A549 (cell line): ENCODE measurements at regions not wholly inside any gene's neighbourhood (a gene's known extent, or its start where the extent isn't known, plus 50 kb on each side); places are given as distances from the start of the nearest gene placed in this dataset.

Source experiments
- ATAC-seq, 2 experiments: fragments of 200-7000 bp in 1 of 2; fragments of >200 bp in 1 of 2; cut with Nextera tagmentation in 1 of 2; cut with Tn5 transposase in 1 of 2; 3 replicates each; pipeline versions ENCODE4 v1.8.0 to v1.9.1; 2018 to 2020; ENCODE audit warnings: mild to moderate bottlenecking in 1 of 2, moderate library complexity in 1 of 2
- CTCF ChIA-PET: fragments of 300-600 bp; sonication (Branson Sonifier 250); formaldehyde crosslinking; extraction: SDS; loops from one replicate; lab custom pipeline; 2021; ENCODE audit warnings: antibody characterized with exemption, inconsistent platforms; lab: Yijun Ruan, JAX
- POLR2A ChIA-PET: fragments of 350-600 bp; formaldehyde crosslinking; extraction: SDS; loops from one replicate; lab custom pipeline; 2021; ENCODE audit warnings: antibody characterized with exemption, inconsistent platforms; lab: Yijun Ruan, JAX
- DNase-seq, 2 experiments: peaks; one replicate each; pipeline versions ENCODE4 v3.0.0 to v3.0.0-alpha.2; 2011 to 2016; ENCODE audit warnings: low read depth in 1 of 2, low spot score in 1 of 2
- FAIRE-seq: peaks from 2 replicates; lab custom pipeline; 2011; peaks lifted over from hg19 to GRCh38; lab: Jason Lieb, UNC
- H3K27ac ChIP-seq, 2 experiments: fragments of >200 bp; sonication (Bioruptor Twin); formaldehyde crosslinking; 3 replicates each; pipeline ENCODE4 v1.5.1; 2016 to 2017
- H3K4me1 ChIP-seq: fragments of >200 bp; sonication (Bioruptor Twin); formaldehyde crosslinking; 3 replicates; pipeline ENCODE4 v1.6.1; 2016
- H3K4me2 ChIP-seq: fragments of >200 bp; sonication (Bioruptor Twin); formaldehyde crosslinking; 3 replicates; pipeline ENCODE4 v1.6.1; 2016
- H3K4me3 ChIP-seq: fragments of >200 bp; sonication (Bioruptor Twin); formaldehyde crosslinking; 3 replicates; pipeline ENCODE4 v1.5.1; 2016
- H3K9me3 ChIP-seq: fragments of >200 bp; sonication (Bioruptor Twin); formaldehyde crosslinking; 3 replicates; pipeline ENCODE4 v1.6.1; 2016
- CEBPB ChIP-seq, 2 experiments: fragments of >200 bp in 1 of 2; sonication (Bioruptor Twin) in 1 of 2; formaldehyde crosslinking in 1 of 2; IDR thresholded peaks; 2 replicates each; pipeline ENCODE4 v1.6.1; 2012 to 2016
- CHD2 ChIP-seq: fragments of 150-350 bp; IDR thresholded peaks from 2 replicates; pipeline ENCODE4 v1.6.1; 2014; ENCODE audit warnings: low read length; ENCODE audit not compliant: partially characterized antibody
- CHD4 ChIP-seq: fragments of 200-600 bp; sonication (generic); IDR thresholded peaks from 2 replicates; pipeline ENCODE4 v1.6.1; 2016; ENCODE audit warnings: antibody characterized with exemption, mild to moderate bottlenecking, borderline replicate concordance
- CTCF ChIP-seq: fragments of >200 bp; sonication (Bioruptor Twin); formaldehyde crosslinking; IDR thresholded peaks from 3 replicates; pipeline ENCODE4 v1.5.1; 2016
- FOSB ChIP-seq: fragments of 250-450 bp; sonication (Bioruptor Pico); IDR thresholded peaks from 2 replicates; pipeline ENCODE4 v1.5.0; 2020; ENCODE audit warnings: mild to moderate bottlenecking, moderate library complexity
- GATA3 ChIP-seq: IDR thresholded peaks from 2 replicates; pipeline ENCODE4 v1.6.1; 2012; ENCODE audit warnings: borderline replicate concordance
- HDAC2 ChIP-seq: fragments of 200-600 bp; sonication (generic); IDR thresholded peaks from 2 replicates; pipeline ENCODE4 v1.6.1; 2016
- HOXB5 ChIP-seq: fragments of 250-450 bp; sonication (Bioruptor Pico); IDR thresholded peaks from 2 replicates; pipeline ENCODE4 v1.5.0; 2020; ENCODE audit warnings: mild to moderate bottlenecking, moderate library complexity
- JUNB ChIP-seq: fragments of >200 bp; sonication (Bioruptor Twin); formaldehyde crosslinking; IDR thresholded peaks from 2 replicates; pipeline ENCODE4 v1.6.1; 2016
- KDM1A ChIP-seq: fragments of 200-600 bp; sonication (generic); IDR thresholded peaks from 2 replicates; pipeline ENCODE4 v1.6.1; 2016; ENCODE audit warnings: low read depth, mild to moderate bottlenecking
- MAZ ChIP-seq: fragments of 150-350 bp; IDR thresholded peaks from 2 replicates; pipeline ENCODE4 v1.6.1; 2014; ENCODE audit warnings: antibody characterized with exemption, low read depth, low read length, borderline replicate concordance
- NPAS2 ChIP-seq: fragments of 250-450 bp; sonication (Bioruptor Pico); IDR thresholded peaks from 2 replicates; pipeline ENCODE4 v1.8.0; 2022; ENCODE audit warnings: mild to moderate bottlenecking, moderate library complexity, borderline replicate concordance
- NR3C1 ChIP-seq: fragments of >200 bp; sonication (Bioruptor Twin); formaldehyde crosslinking; IDR thresholded peaks from 3 replicates; pipeline ENCODE4 v1.6.1; 2017
- PBX3 ChIP-seq: IDR thresholded peaks from 2 replicates; pipeline ENCODE4 v1.6.1; 2012
- PHF8 ChIP-seq: fragments of 200-600 bp; sonication (generic); IDR thresholded peaks from 2 replicates; pipeline ENCODE4 v1.6.1; 2016; ENCODE audit warnings: low read depth, mild to moderate bottlenecking, antibody characterized with exemption, moderate library complexity, borderline replicate concordance
- POLR2A ChIP-seq: IDR thresholded peaks from 2 replicates; pipeline ENCODE4 v1.6.1; 2012; ENCODE audit warnings: mild to moderate bottlenecking, low read length
- RFX5 ChIP-seq: fragments of 450-650 bp; IDR thresholded peaks from 2 replicates; pipeline ENCODE4 v1.7.1; 2014; ENCODE audit warnings: antibody characterized with exemption, mild to moderate bottlenecking, moderate library complexity
- RNF2 ChIP-seq: fragments of 200-600 bp; sonication (generic); IDR thresholded peaks from 2 replicates; pipeline ENCODE4 v1.6.1; 2016; ENCODE audit warnings: low read depth, mild to moderate bottlenecking, antibody characterized with exemption, moderate library complexity, borderline replicate concordance
- SREBF2 ChIP-seq: fragments of 450-650 bp; IDR thresholded peaks from 2 replicates; pipeline ENCODE4 v1.6.1; 2014; ENCODE audit warnings: mild to moderate bottlenecking, moderate library complexity
- TFCP2L1 ChIP-seq: fragments of 250-450 bp; sonication (Bioruptor Pico); IDR thresholded peaks from 2 replicates; pipeline ENCODE4 v1.5.0; 2021; ENCODE audit warnings: mild to moderate bottlenecking
- TP53 ChIP-seq: fragments of 250-450 bp; sonication (Bioruptor Pico); IDR thresholded peaks from 2 replicates; pipeline ENCODE4 v1.5.0; 2021; ENCODE audit warnings: mild to moderate bottlenecking, moderate library complexity
- ZFP36 ChIP-seq: fragments of 450-650 bp; IDR thresholded peaks from 2 replicates; pipeline ENCODE4 v1.6.1; 2014; ENCODE audit warnings: borderline replicate concordance; ENCODE audit not compliant: partially characterized antibody
- WGBS: methylation state at CpG from one replicate; pipeline ENCODE4 v1.1.6; 2017; ENCODE audit errors: missing lambda C conversion rate; 5-methylcytosine and 5-hydroxymethylcytosine counted together
- TF ChIP-seq, protein P1 (sequence below): fragments of >200 bp; sonication (Bioruptor Twin); formaldehyde crosslinking; IDR thresholded peaks from 2 replicates; pipeline ENCODE4 v1.6.1; 2016

DNA sequence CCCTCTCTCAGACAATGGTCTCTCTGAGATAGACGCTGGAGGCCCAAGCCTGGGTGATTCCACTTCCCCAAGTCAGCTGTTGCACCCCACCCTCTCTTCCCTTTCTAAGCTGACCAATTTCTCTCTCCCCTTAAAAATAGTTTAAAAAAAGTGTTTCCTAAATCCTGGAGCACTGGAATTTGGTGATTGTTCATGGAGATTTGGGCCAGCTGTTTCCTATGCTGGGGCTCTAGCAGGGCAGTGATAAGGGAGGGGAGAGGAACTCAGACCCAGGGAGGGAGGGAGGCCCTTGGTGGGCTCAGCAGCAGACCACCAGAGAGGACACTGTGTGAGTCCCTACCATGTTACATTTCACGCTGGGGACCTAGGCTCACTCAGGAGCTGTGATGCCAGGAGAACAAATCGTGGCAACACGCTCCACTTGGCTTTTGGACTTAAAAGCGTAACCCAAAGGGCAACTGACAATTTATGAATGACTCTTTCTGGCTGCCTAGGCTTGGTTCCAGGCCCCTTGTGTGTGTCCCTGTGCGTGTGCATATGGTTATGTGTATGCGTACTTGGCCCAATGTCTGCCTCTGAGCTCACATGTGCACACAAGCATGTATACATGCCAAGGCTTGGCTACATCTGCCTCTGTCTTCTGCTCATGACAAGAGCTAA lies 59.8 kb upstream of the INSYN1 start:
- Histone ChIP-seq H3K27ac (no peak overlapping the region), H3K4me2 (no peak overlapping the region), H3K9me3 (no peaks in the 10 kb centered on the region), H3K4me1 (peaks cover 5% of the 10 kb centered on the region; the same call in 1 of the 3 replicates), H3K4me3 (no peak overlapping the region)
- ATAC-seq (no peak), DNase-seq (no peak), FAIRE-seq (no peak)
- TF ChIP-seq POLR2A (no peak), CHD4 (no peak), NPAS2 (no peak), SREBF2 (no peak), GATA3 (no peak), MAZ (no peak), HOXB5 (CRISPR knock-in tag) (no peak), CHD2 (no peak), NR3C1 (no peak), ZFP36 (no peak), TP53 (no peak), CTCF (no peak)
- ChIA-PET CTCF (no interaction called here), POLR2A (no interaction called here)
- WGBS, result 57% methylated on average over 4 of the region's 7 CpGs

GRCh38 chr15:73813589-73813988 lies 59.8 kb upstream of the TBC1D21 start:
- Histone ChIP-seq H3K4me3 (no peak overlapping the region), H3K4me2 (no peak overlapping the region), H3K4me1 (peaks cover 5% of the 10 kb centered on the region; the same call in 1 of the 3 replicates), H3K9me3 (no peaks in the 10 kb centered on the region), H3K27ac (no peak overlapping the region)
- DNase-seq (no peak), ATAC-seq (no peak), FAIRE-seq (no peak)
- WGBS, result 37% methylated on average over 3 of the region's 3 CpGs
- POLR2A ChIA-PET, result no interaction called here
- TF ChIP-seq KDM1A (no peak), CEBPB (IDR thresholded peaks at IDR 0.05) (no peak), TFCP2L1 (CRISPR knock-in tag) (no peak), NR3C1 (no peak), CTCF (no peak), RFX5 (no peak), PHF8 (no peak), FOSB (CRISPR knock-in tag) (no peak), PBX3 (no peak), RNF2 (no peak), TP53 (no peak), JUNB (no peak), HDAC2 (no peak)
- TF ChIP-seq, protein P1, sequence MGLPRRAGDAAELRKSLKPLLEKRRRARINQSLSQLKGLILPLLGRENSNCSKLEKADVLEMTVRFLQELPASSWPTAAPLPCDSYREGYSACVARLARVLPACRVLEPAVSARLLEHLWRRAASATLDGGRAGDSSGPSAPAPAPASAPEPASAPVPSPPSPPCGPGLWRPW, result no peak
- CTCF ChIA-PET, result no interaction called here
